ENCODE measurements at regions not wholly inside any gene's neighbourhood (a gene's known extent, or its start where the extent isn't known, plus 50 kb on each side); places are given as distances from the start of the nearest gene placed in this dataset.

DNA sequence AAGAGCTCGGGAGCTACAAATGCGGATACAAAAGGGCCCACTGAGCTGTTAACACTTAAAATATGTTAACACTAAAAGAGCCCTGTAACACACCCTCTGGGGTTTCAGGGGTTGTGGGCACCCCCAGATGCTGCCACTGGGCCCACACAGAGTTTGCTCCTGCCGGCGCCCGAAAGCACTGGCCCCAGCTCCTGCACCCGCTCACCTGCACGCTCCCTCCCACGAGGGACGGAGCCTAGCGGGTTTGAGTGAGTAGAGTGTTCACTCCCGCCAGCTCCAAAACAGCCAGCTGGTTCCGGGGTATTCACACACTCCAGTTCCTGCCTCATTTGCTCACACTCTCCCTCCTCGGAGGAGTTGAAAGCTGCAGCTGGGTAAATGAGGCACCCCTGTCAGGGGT lies 357.7 kb downstream of the ETNK1 start:
- TF ChIP-seq ZNF219 (CRISPR knock-in tag; IDR thresholded peaks at IDR 0.05; ENCODE audit: borderline replicate concordance): no peak
- TF ChIP-seq, protein P1, sequence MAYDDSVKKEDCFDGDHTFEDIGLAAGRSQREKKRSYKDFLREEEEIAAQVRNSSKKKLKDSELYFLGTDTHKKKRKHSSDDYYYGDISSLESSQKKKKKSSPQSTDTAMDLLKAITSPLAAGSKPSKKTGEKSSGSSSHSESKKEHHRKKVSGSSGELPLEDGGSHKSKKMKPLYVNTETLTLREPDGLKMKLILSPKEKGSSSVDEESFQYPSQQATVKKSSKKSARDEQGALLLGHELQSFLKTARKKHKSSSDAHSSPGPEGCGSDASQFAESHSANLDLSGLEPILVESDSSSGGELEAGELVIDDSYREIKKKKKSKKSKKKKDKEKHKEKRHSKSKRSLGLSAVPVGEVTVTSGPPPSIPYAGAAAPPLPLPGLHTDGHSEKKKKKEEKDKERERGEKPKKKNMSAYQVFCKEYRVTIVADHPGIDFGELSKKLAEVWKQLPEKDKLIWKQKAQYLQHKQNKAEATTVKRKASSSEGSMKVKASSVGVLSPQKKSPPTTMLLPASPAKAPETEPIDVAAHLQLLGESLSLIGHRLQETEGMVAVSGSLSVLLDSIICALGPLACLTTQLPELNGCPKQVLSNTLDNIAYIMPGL (CRISPR knock-in tag; IDR thresholded peaks at IDR 0.05): no peak
- TF ChIP-seq E2F5 (CRISPR knock-in tag; IDR thresholded peaks at IDR 0.05): no peak
- no peak for TF ChIP-seq MYBL2 (CRISPR knock-in tag; IDR thresholded peaks at IDR 0.05)
- TF ChIP-seq, protein P2, sequence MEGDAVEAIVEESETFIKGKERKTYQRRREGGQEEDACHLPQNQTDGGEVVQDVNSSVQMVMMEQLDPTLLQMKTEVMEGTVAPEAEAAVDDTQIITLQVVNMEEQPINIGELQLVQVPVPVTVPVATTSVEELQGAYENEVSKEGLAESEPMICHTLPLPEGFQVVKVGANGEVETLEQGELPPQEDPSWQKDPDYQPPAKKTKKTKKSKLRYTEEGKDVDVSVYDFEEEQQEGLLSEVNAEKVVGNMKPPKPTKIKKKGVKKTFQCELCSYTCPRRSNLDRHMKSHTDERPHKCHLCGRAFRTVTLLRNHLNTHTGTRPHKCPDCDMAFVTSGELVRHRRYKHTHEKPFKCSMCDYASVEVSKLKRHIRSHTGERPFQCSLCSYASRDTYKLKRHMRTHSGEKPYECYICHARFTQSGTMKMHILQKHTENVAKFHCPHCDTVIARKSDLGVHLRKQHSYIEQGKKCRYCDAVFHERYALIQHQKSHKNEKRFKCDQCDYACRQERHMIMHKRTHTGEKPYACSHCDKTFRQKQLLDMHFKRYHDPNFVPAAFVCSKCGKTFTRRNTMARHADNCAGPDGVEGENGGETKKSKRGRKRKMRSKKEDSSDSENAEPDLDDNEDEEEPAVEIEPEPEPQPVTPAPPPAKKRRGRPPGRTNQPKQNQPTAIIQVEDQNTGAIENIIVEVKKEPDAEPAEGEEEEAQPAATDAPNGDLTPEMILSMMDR (IDR thresholded peaks at IDR 0.05): no peak
- TF ChIP-seq, protein P3, sequence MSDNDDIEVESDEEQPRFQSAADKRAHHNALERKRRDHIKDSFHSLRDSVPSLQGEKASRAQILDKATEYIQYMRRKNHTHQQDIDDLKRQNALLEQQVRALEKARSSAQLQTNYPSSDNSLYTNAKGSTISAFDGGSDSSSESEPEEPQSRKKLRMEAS (CRISPR knock-in tag; IDR thresholded peaks at IDR 0.05): no peak
- no peak for TF ChIP-seq TEAD4 (CRISPR knock-in tag; IDR thresholded peaks at IDR 0.05)
- TF ChIP-seq ZNF317 (CRISPR knock-in tag; IDR thresholded peaks at IDR 0.05; ENCODE audit: borderline replicate concordance, low read depth): no peak
- no peak for TF ChIP-seq NFYB (CRISPR knock-in tag; conservative IDR thresholded peaks at IDR 0.05; ENCODE audit: low read depth)
- no peak for TF ChIP-seq PRRX2 (CRISPR knock-in tag; IDR thresholded peaks at IDR 0.05)
- no peak for TF ChIP-seq ZNF232 (CRISPR knock-in tag; IDR thresholded peaks at IDR 0.05)
- TF ChIP-seq CREM (CRISPR knock-in tag; IDR thresholded peaks at IDR 0.05): no peak
- DNase-seq (ENCODE audit: low spot score) (peak; percentile 12), ATAC-seq (peak; percentile 71)
- Mint-ChIP-seq H3K4me1 (peaks cover 27% of the 10 kb centered on the region), H3K27ac (no peak overlapping the region), H3K27me3 (ENCODE audit: low read depth) (no peaks in the 10 kb centered on the region), H3K9me3 (no peaks in the 10 kb centered on the region), H3K4me3 (no peak overlapping the region), H3K36me3 (no peaks in the 10 kb centered on the region)
- CTCF ChIA-PET: interaction anchor here (1.1 to 1.6 kb wide), 4 partner anchors 11 to 126 kb away, joined by 3 to 9 read pairs (median 3); no protein-coding TSS in a partner anchor
- POLR2A ChIA-PET: no interaction called here

GRCh38 chr12:22986997-22987396 lies 362.0 kb downstream of the ETNK1 start:
- no peaks in the 10 kb centered on the region for H3K9me3 Mint-ChIP-seq
- ChIA-PET CTCF (no interaction called here), POLR2A (no interaction called here)
- no peaks in the 10 kb centered on the region for H3K27me3 Mint-ChIP-seq (ENCODE audit: low read depth)
- TF ChIP-seq KAT7 (CRISPR knock-in tag; IDR thresholded peaks at IDR 0.05; ENCODE audit: borderline replicate concordance) (no peak), STAT6 (CRISPR knock-in tag; conservative IDR thresholded peaks at IDR 0.05; ENCODE audit: low read depth) (no peak), ZNF263 (CRISPR knock-in tag; IDR thresholded peaks at IDR 0.05; ENCODE audit: low read depth) (no peak), IRF2 (CRISPR knock-in tag; IDR thresholded peaks at IDR 0.05; ENCODE audit: borderline replicate concordance, low read depth) (no peak), GTF2I (CRISPR knock-in tag; conservative IDR thresholded peaks at IDR 0.05) (no peak), NFATC4 (CRISPR knock-in tag; IDR thresholded peaks at IDR 0.05) (no peak)
- TF ChIP-seq, protein P4, sequence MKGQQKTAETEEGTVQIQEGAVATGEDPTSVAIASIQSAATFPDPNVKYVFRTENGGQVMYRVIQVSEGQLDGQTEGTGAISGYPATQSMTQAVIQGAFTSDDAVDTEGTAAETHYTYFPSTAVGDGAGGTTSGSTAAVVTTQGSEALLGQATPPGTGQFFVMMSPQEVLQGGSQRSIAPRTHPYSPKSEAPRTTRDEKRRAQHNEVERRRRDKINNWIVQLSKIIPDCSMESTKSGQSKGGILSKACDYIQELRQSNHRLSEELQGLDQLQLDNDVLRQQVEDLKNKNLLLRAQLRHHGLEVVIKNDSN (CRISPR knock-in tag; IDR thresholded peaks at IDR 0.05): no peak
- TF ChIP-seq, protein P5, sequence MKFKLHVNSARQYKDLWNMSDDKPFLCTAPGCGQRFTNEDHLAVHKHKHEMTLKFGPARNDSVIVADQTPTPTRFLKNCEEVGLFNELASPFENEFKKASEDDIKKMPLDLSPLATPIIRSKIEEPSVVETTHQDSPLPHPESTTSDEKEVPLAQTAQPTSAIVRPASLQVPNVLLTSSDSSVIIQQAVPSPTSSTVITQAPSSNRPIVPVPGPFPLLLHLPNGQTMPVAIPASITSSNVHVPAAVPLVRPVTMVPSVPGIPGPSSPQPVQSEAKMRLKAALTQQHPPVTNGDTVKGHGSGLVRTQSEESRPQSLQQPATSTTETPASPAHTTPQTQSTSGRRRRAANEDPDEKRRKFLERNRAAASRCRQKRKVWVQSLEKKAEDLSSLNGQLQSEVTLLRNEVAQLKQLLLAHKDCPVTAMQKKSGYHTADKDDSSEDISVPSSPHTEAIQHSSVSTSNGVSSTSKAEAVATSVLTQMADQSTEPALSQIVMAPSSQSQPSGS (CRISPR knock-in tag; IDR thresholded peaks at IDR 0.05; ENCODE audit: borderline replicate concordance, low read depth): no peak
- H3K4me1 Mint-ChIP-seq: peaks cover 34% of the 10 kb centered on the region
- DNase-seq (ENCODE audit: low spot score): no peak
- no peak for ATAC-seq
- H3K4me3 Mint-ChIP-seq: no peak overlapping the region
- H3K27ac Mint-ChIP-seq: no peak overlapping the region
- H3K36me3 Mint-ChIP-seq: no peaks in the 10 kb centered on the region
